SK-N-SH (cell line): ENCODE measurements at regions not wholly inside any gene's neighbourhood (a gene's known extent, or its start where the extent isn't known, plus 50 kb on each side); places are given as distances from the start of the nearest gene placed in this dataset.

Source experiments
- CTCF ChIP-seq: fragments of 200-600 bp; sonication (generic); IDR thresholded peaks from 2 replicates; pipeline ENCODE4 v1.6.1; 2017; ENCODE audit warnings: antibody characterized with exemption, mild to moderate bottlenecking, moderate library complexity
- EP300 ChIP-seq, 2 experiments: IDR thresholded peaks; 2 replicates each; pipeline versions ENCODE4 v1.4.0 to v1.6.1; 2012; ENCODE audit warnings: borderline replicate concordance in 1 of 2, low read depth in 1 of 2, low read length in 1 of 2
- EZH2phosphoT487 ChIP-seq: fragments of 200-600 bp; sonication (generic); IDR thresholded peaks from 2 replicates; pipeline ENCODE4 v1.6.1; 2017; ENCODE audit warnings: low read depth, mixed run types, mild to moderate bottlenecking, antibody characterized with exemption, moderate library complexity, borderline replicate concordance
- GABPA ChIP-seq: IDR thresholded peaks from 2 replicates; pipeline ENCODE4 v1.4.0; 2012; ENCODE audit warnings: low read depth, mild to moderate bottlenecking
- TAF1 ChIP-seq: IDR thresholded peaks from 2 replicates; pipeline ENCODE4 v1.6.1; 2012; ENCODE audit warnings: low read depth, mild to moderate bottlenecking, low read length, moderate library complexity, borderline replicate concordance

DNA sequence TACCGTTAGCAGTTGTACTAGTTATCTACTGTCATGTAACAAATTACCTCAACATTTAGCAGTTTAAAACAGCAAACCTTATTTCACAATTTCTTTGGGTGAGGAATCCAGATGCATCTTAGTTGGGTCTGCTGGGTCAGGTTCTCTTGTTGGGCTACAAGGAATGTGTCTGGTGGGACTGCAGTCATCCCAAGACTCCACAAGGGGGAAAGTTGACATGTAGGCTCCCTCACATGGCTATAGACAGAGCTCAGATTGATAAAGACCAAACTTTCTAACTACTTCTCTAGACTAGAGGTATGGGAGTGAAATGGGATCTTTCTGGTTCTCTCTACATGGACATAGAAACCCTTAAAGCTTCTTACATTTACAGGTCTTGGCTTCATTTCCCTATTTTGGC lies 160.9 kb downstream of the UCK2 start:
- no peak for TF ChIP-seq CTCF
- no peak for TF ChIP-seq TAF1
- no peak for TF ChIP-seq EZH2phosphoT487
- TF ChIP-seq GABPA, result no peak
- TF ChIP-seq EP300 (IDR thresholded peaks at IDR 0.05; ENCODE audit: borderline replicate concordance in 1 of 2, low read depth in 1 of 2, low read length in 1 of 2), result no peak
